Embryonic facial prominence (tissue), 1 donor: ENCODE measurements at regions not wholly inside any gene's neighbourhood (a gene's known extent, or its start where the extent isn't known, plus 50 kb on each side); places are given as distances from the start of the nearest gene placed in this dataset.
"Not testable (repeated sequence)": the region's sequence is repeated elsewhere in the genome, so short reads cannot be mapped to it uniquely, and the experiment has no call there.

Experiments used
- DNase-seq: peaks from one replicate; pipeline ENCODE4 v3.0.0-alpha.2; 2016; ENCODE audit errors: extremely low spot score

- not testable (repeated sequence) for DNase-seq
Observed at GRCh38 chr12:19625551-19625950, 186.3 kb downstream of the AEBP2 start.

DNA sequence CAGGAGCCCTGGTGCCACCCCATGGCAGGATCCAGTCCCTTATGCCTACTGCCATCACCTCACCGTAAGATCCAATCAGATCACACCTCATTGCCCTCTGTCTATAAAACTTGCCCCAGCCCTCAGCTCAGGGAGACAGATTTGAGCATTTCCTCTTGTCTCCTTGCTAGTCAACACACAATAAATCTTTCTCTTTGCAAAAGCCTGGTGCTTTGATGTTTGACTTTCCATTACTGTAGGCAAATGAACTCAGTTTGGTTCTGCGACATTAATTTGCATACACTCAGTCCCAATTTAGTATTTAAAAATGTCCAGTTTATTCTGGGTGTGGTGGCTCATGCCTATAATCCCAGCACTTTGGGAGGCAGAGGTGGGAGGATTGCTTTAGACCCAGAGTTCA is 188.4 kb downstream of the AEBP2 start:
- DNase-seq, result no peak

- DNase-seq, result no peak
Observed at GRCh38 chr12:19630536-19630935, 191.2 kb downstream of the AEBP2 start.

DNA sequence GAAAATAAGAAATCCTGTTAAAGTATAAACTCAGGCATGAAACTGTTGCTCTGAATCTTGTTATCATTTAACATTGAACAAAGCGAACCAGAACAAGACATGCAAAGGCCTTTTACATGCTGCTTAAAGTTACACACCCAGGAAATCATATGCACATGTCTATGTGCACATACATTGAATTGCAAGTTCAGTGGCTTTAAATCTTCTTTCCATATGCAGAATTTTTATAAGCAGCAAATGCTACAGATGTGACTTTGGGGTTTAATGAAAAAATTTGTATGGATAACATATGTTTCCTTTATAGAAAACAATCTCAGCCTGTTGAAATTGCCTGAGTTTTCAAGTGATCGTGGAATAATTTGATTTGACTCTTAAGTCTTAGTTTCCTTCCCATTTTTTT is 193.9 kb downstream of the AEBP2 start:
- DNase-seq, result peak; percentile 55

- DNase-seq, result no peak
Observed at GRCh38 chr12:19633641-19634040, 194.3 kb downstream of the AEBP2 start.

DNA sequence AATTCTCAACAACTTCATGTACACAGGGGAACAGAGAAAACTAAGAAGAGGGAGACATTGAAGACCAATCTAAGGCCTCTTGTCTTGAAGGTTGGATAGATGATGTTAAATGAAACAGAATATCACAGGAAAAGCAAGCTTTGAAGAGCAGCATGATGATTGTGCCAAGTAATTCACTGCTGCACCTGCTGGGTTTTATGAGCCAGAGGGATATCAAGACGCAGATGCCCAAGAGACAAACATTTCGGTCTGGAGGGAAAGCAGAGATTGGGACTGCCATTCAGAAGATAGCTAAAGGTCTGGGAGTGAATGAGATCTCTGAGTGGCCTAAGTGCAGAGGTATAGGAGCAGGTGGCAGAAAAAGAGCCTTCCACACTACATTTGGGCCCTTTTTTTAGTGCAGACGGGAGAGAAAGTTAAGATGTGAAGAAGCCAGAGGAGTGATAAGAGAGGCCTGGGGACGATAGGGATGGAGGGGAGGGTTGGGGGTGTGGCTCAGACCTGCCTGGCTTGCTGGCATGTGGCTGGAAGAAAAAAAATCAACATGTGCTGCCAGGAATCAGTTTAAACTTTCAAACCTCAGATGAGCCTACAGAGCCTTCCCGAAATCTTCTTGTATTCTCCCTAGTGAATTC is 200.6 kb downstream of the AEBP2 start:
- DNase-seq, result no peak

DNA sequence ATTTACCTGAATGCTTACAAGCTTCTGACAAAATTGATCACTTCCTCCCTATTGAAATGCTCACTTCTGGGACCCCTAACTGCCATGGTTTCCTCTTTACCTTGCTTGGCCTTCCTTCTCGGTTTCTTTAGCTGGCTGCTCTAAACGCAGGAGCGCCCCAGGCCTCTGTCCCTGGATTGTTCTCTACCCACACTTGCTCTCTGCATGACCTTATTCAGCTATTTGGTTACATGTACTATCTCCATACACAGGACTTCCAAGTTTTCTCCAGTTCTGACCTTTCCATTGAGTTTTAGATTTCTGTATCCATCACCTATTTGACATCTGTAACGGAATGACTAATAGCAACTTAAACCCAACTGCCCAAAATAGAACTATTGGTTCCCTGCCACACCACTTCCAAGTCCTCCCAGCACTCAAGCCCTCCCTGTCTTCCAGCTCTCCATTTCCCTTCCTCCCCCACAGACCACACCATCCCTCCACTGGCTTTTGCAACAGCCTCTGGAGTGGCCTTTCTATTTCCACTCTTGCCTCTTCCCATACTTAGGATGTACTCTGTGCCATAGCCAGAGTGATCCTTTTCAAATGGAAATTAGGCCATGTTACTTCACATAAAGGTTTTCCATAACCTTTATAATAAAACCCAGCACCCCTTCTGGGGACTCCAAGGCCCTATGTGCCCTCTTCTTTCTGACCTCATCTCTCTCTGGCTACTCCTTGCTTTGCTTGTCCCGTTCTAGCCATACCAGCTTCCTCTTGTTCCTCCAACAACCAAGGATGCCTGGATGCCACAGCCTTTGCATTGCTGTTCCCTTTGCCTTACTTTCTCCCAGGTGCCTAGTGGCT is 202.2 kb downstream of the AEBP2 start:
- no peak for DNase-seq

GRCh38 chr12:19642345-19642744 is 203.1 kb downstream of the AEBP2 start:
- no peak for DNase-seq

GRCh38 chr12:19643635-19644034 is 204.3 kb downstream of the AEBP2 start:
- peak; percentile 39 for DNase-seq

- DNase-seq, result no peak
Observed at GRCh38 chr12:19644571-19644970, 205.3 kb downstream of the AEBP2 start.

- no peak for DNase-seq
Observed at GRCh38 chr12:19645823-19646222, 206.5 kb downstream of the AEBP2 start.

GRCh38 chr12:19646599-19646998 is 207.3 kb downstream of the AEBP2 start:
- no peak for DNase-seq

- no peak for DNase-seq
Observed at GRCh38 chr12:19647806-19648556, 208.7 kb downstream of the AEBP2 start.

GRCh38 chr12:19648591-19648990 is 209.3 kb downstream of the AEBP2 start:
- no peak for DNase-seq

- no peak for DNase-seq
Observed at GRCh38 chr12:19652386-19652785, 213.1 kb downstream of the AEBP2 start.

- DNase-seq, result no peak
Observed at GRCh38 chr12:19654650-19655376, 215.5 kb downstream of the AEBP2 start.

DNA sequence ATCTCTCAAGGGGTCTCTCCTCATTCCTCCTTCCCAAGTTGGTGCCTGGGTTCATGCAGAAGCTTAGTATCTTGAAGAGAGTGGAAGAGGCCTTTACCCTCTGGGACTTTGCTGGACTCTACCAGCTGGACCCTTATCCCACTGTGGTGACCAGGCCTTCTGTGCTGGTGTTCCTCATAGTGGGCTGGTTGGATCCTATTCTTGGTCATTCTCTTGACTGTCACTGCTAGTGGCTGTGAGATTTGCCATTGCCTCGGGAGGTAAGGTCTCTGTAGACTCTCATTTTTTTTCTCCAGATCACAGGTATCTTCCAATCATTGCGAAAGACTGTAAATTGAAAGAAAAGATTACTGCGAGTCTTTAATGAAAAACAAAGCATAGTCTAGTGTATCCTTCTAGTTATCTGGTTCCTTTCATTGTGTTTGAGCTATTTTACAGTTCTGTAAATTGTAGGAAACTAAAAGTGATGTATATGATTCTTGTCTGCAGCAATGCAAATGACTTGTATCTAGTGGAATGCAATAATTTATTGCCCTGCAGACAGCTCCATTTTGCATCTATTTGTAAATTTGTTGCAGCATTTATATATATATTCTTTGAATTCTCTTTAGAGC is 217.9 kb downstream of the AEBP2 start:
- DNase-seq, result no peak

DNA sequence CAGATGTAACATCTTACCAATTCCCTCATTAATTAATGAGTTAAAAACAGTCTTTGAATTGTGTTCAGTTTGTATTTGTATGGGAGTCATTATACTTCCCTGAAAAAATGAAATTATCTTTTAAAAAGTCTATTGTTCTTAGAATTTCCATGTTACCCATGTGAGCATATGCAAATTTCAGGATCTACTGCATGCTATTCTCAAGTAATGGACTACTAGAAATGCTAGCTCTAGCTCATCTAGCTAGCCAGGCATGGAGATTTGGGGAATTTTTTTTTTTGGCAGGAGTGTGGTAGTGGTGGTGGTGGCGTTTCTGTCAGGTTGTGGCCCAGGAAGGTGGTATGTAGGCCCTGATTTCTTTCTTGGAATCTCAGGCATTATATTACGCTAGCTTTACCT is 218.4 kb downstream of the AEBP2 start:
- no peak for DNase-seq

DNA sequence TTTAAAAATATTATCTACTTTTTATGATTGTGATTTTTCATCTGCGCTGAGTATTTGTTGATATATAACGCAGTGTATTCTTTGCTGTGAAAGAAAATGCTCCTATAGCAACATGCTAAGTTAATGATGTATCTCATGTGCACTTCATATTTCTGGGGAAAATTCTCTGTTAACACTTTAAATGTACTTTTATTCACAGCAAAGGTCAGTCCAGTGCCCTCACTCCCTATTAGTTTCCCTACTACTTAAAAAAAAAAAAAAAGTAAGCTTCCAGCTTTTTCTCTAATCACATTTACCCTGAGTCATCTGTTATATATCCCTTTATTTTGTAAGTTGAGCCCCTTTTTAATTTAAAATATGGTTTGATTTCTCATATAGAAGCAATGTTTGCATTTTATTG is 219.8 kb downstream of the AEBP2 start:
- no peak for DNase-seq

- DNase-seq, result no peak
Observed at GRCh38 chr12:19659501-19659900, 220.2 kb downstream of the AEBP2 start.

DNA sequence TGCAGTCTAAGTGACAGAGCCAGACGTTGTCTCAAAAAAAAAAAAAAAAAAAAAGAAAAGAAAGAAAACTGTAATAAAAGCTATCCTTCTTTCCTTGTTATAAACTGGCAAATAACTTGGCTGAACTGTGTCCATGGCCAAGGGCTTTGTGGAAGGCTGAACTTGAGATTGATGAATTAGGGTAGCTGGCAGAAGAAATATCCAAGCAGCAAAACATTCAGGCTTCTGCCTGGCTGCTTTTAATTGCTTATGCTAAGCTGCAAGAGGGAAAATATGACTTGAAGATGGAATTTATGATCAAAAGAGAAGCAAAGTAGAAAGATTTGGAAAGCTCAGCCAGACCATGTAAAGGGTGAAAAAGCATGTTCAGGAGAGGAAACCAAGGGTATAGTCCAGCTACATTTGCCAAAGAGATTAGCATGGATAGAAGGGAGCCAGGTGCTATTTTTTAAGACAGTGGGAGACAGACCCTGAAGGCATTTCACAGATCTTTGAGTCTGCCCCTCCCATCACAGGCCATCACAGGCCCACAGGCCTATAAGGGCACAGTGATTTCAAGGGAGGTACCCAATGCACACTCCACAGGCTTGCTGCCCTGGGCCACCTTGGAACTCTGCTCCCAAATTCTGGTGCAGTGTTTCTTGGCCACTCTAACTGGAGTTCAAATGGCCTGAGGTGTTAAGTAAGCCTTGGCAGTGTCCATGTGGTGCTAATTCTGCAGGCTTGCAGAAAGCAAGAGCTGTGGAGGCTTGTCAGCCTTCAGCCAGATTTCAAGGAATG is 226.0 kb downstream of the AEBP2 start:
- DNase-seq, result no peak
